ENCODE measurements at regions not wholly inside any gene's neighbourhood (a gene's known extent, or its start where the extent isn't known, plus 50 kb on each side); places are given as distances from the start of the nearest gene placed in this dataset.

GRCh38 chr13:48859272-48860105, 116.2 kb upstream of the FNDC3A start:
- TF ChIP-seq CTCF (IDR thresholded peaks at IDR 0.05; ENCODE audit: borderline replicate concordance, control extremely low read depth, extremely low read depth, insufficient read depth, missing control alignments): peak; percentile 1
- no peak for DNase-seq (ENCODE audit: low spot score)
- in situ Hi-C loops (cut with MboI; ENCODE audit: low sequenced_read_pairs, unreplicated experiment): no loop called here

- TF ChIP-seq CTCF (IDR thresholded peaks at IDR 0.05; ENCODE audit: borderline replicate concordance, control extremely low read depth, extremely low read depth, insufficient read depth, missing control alignments): no peak
- DNase-seq (ENCODE audit: low spot score): no peak
- in situ Hi-C loops (cut with MboI; ENCODE audit: low sequenced_read_pairs, unreplicated experiment): no loop called here
Measured at GRCh38 chr13:48860364-48860763, 115.3 kb upstream of the FNDC3A start.

GRCh38 chr13:48862572-48862971, 113.1 kb upstream of the FNDC3A start:
- in situ Hi-C loops (cut with MboI; ENCODE audit: low sequenced_read_pairs, unreplicated experiment): no loop called here
- DNase-seq (ENCODE audit: low spot score): no peak
- no peak for TF ChIP-seq CTCF (IDR thresholded peaks at IDR 0.05; ENCODE audit: borderline replicate concordance, control extremely low read depth, extremely low read depth, insufficient read depth, missing control alignments)

GRCh38 chr13:48864100-48864499, 111.6 kb upstream of the FNDC3A start:
- in situ Hi-C loops (cut with MboI; ENCODE audit: low sequenced_read_pairs, unreplicated experiment): no loop called here
- no peak for TF ChIP-seq CTCF (IDR thresholded peaks at IDR 0.05; ENCODE audit: borderline replicate concordance, control extremely low read depth, extremely low read depth, insufficient read depth, missing control alignments)
- DNase-seq (ENCODE audit: low spot score): no peak

GRCh38 chr13:48866249-48866648, 109.5 kb upstream of the FNDC3A start:
- no peak for TF ChIP-seq CTCF (IDR thresholded peaks at IDR 0.05; ENCODE audit: borderline replicate concordance, control extremely low read depth, extremely low read depth, insufficient read depth, missing control alignments)
- in situ Hi-C loops (cut with MboI; ENCODE audit: low sequenced_read_pairs, unreplicated experiment): no loop called here
- no peak for DNase-seq (ENCODE audit: low spot score)

- in situ Hi-C loops (cut with MboI; ENCODE audit: low sequenced_read_pairs, unreplicated experiment): no loop called here
- no peak for DNase-seq (ENCODE audit: low spot score)
- TF ChIP-seq CTCF (IDR thresholded peaks at IDR 0.05; ENCODE audit: borderline replicate concordance, control extremely low read depth, extremely low read depth, insufficient read depth, missing control alignments): no peak
Measured at GRCh38 chr13:48873081-48873480, 102.6 kb upstream of the FNDC3A start.

Measured in GM13976 (cell line).